Lung (tissue), 11 donors: ENCODE measurements at regions not wholly inside any gene's neighbourhood (a gene's known extent, or its start where the extent isn't known, plus 50 kb on each side); places are given as distances from the start of the nearest gene placed in this dataset.

Experiments
- ATAC-seq: fragments of 200-7000 bp; cut with Tn5 transposase; one replicate; pipeline ENCODE4 v1.9.1; 2020; ENCODE audit warnings: moderate number of reproducible peaks; ENCODE audit not compliant: insufficient read depth, low FRiP score
- DNase-seq, 3 donors: peaks; one replicate each; pipeline ENCODE4 v3.0.0-alpha.2; 2013 to 2017
- H3K27ac ChIP-seq, 2 donors: one replicate each; pipeline ENCODE4 v1.5.1; 2013; ENCODE audit warnings: mild to moderate bottlenecking in 2 of 2, moderate library complexity in 2 of 2, control low read depth in 1 of 2, inconsistent platforms in 1 of 2, low read depth in 1 of 2, low read length in 1 of 2
- H3K27me3 ChIP-seq, 3 donors: one replicate each; pipeline ENCODE4 v1.5.1; 2013; ENCODE audit warnings: low read length in 2 of 3; ENCODE audit not compliant: control insufficient read depth in 3 of 3, insufficient read depth in 3 of 3
- H3K36me3 ChIP-seq, 4 donors: one replicate each; pipeline ENCODE4 v1.5.1; 2013; ENCODE audit warnings: low read length in 4 of 4, mild to moderate bottlenecking in 1 of 4, moderate library complexity in 1 of 4; ENCODE audit not compliant: control insufficient read depth in 4 of 4, insufficient read depth in 4 of 4
- H3K4me1 ChIP-seq, 5 donors: one replicate each; pipeline ENCODE4 v1.5.1; 2013; ENCODE audit warnings: low read length in 5 of 5, mild to moderate bottlenecking in 2 of 5, moderate library complexity in 1 of 5; ENCODE audit not compliant: control insufficient read depth in 5 of 5, insufficient read depth in 5 of 5
- H3K4me3 ChIP-seq: one replicate; pipeline ENCODE4 v1.5.1; 2013; ENCODE audit warnings: mild to moderate bottlenecking, control low read depth, moderate library complexity
- H3K9ac ChIP-seq, 2 donors: one replicate each; pipeline ENCODE4 v1.5.1; 2013; ENCODE audit warnings: low read length in 2 of 2, control low read depth in 1 of 2; ENCODE audit not compliant: insufficient read depth in 1 of 2
- H3K9me3 ChIP-seq, 4 donors: one replicate each; pipeline ENCODE4 v1.5.1; 2013; ENCODE audit warnings: low read length in 3 of 4, mild to moderate bottlenecking in 1 of 4, moderate library complexity in 1 of 4; ENCODE audit not compliant: control insufficient read depth in 4 of 4, insufficient read depth in 3 of 4
- CTCF ChIP-seq: IDR thresholded peaks from 2 replicates; pipeline ENCODE4 v1.5.1; 2012; ENCODE audit warnings: mild to moderate bottlenecking; ENCODE audit errors: control extremely low read depth, extremely low read depth
- whole genome bisulfite sequencing, 2 donors: extraction: QIAGEN DNeasy Blood & Tissue Kit; methylation state at CpG; one replicate each; pipeline ENCODE4 v1.1.7; 2013; 5-methylcytosine and 5-hydroxymethylcytosine counted together
- donor health status: control.
- donor health status: control.
- donor health status: Bipolar disorder and iron deficiency.
- donor health status: healthy.
- donor health status: DM: yes; HTN: yes; CAD: no.

GRCh38 chr13:58630794-58631193 lies 999.2 kb downstream of the PCDH17 start:
- H3K4me1 ChIP-seq, result no peaks in the 10 kb centered on the region
- H3K9ac ChIP-seq, result no peak overlapping the region
- TF ChIP-seq CTCF, result no peak
- DNase-seq, result no peak
- no peak for ATAC-seq
- no peaks in the 10 kb centered on the region for H3K36me3 ChIP-seq
- 98 to 100% methylated on average over 1 of the region's 1 CpG for WGBS, 2 donors
- H3K9me3 ChIP-seq, result peaks cover 0 to 4% (median 0%) of the 10 kb centered on the region in 4 donors
- H3K27me3 ChIP-seq, result no peaks in the 10 kb centered on the region
- no peak overlapping the region for H3K27ac ChIP-seq
- no peak overlapping the region for H3K4me3 ChIP-seq

- Histone ChIP-seq H3K27ac (no peak overlapping the region), H3K36me3 (no peaks in the 10 kb centered on the region), H3K9ac (no peak overlapping the region), H3K4me1 (no peaks in the 10 kb centered on the region), H3K9me3 (no peaks in the 10 kb centered on the region), H3K27me3 (no peaks in the 10 kb centered on the region), H3K4me3 (no peak overlapping the region)
- no peak for ATAC-seq
- 82 to 90% methylated on average over 3 of the region's 3 CpGs for WGBS, 2 donors
- no peak for DNase-seq
- TF ChIP-seq CTCF, result no peak
Observed at GRCh38 chr13:58633226-58633625, 1001.7 kb downstream of the PCDH17 start.

GRCh38 chr13:58655086-58655485 lies 1023.5 kb downstream of the PCDH17 start:
- ATAC-seq, result peak; percentile 34
- Histone ChIP-seq H3K4me1 (no peaks in the 10 kb centered on the region), H3K9me3 (peaks cover 0 to 4% (median 0%) of the 10 kb centered on the region in 4 donors), H3K4me3 (no peak overlapping the region), H3K36me3 (no peaks in the 10 kb centered on the region), H3K27me3 (no peaks in the 10 kb centered on the region), H3K27ac (no peak overlapping the region), H3K9ac (no peak overlapping the region)
- no peak for TF ChIP-seq CTCF
- whole genome bisulfite sequencing, 2 donors, result 72 to 78% methylated on average over 3 of the region's 3 CpGs
- DNase-seq, result peak in 2 of 3 donors; percentile 13 to 20

- ATAC-seq, result no peak
- Histone ChIP-seq H3K27ac (no peak overlapping the region), H3K4me1 (no peaks in the 10 kb centered on the region), H3K9me3 (peaks cover 0 to 4% (median 0%) of the 10 kb centered on the region in 4 donors), H3K27me3 (no peaks in the 10 kb centered on the region), H3K4me3 (no peak overlapping the region), H3K9ac (no peak overlapping the region), H3K36me3 (no peaks in the 10 kb centered on the region)
- no peak for DNase-seq
- no peak for TF ChIP-seq CTCF
Observed at GRCh38 chr13:58660826-58661225, 1029.3 kb downstream of the PCDH17 start.
